SW480 (cell line): ENCODE measurements at regions not wholly inside any gene's neighbourhood (a gene's known extent, or its start where the extent isn't known, plus 50 kb on each side); places are given as distances from the start of the nearest gene placed in this dataset.

ENCODE experiments used
- DNase-seq: peaks from one replicate; pipeline ENCODE4 v3.0.0-alpha.2; 2016; ENCODE audit warnings: low spot score

DNA sequence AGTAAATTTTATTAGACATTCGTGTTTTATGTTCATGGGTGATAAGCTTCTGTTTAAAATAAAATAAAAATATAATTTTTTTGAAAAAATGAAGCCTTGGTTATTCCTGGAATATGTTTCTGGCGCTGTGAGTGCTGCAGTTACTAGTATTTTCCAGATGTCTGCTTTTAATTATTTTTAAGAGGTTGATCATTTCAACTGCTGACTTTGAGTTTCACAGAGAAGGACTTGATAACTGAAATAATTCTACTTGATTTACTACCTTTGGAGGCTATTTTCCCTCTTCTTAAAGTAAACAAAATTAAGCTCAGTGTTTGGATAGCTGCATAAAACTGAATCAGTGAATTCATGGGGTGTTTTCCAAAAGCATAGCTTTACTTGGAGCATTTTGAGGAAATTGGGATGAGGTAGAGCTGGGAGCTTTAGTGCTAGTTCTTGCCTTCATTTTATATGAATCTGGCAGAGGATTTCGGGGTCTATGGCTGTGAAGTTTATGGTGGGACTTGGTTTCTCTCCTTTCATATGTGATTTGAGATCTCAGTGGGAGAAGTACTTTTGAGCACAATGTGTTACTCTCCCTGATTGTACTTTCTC, 666.5 kb downstream of the DCDC2C start:
- no peak for DNase-seq

DNA sequence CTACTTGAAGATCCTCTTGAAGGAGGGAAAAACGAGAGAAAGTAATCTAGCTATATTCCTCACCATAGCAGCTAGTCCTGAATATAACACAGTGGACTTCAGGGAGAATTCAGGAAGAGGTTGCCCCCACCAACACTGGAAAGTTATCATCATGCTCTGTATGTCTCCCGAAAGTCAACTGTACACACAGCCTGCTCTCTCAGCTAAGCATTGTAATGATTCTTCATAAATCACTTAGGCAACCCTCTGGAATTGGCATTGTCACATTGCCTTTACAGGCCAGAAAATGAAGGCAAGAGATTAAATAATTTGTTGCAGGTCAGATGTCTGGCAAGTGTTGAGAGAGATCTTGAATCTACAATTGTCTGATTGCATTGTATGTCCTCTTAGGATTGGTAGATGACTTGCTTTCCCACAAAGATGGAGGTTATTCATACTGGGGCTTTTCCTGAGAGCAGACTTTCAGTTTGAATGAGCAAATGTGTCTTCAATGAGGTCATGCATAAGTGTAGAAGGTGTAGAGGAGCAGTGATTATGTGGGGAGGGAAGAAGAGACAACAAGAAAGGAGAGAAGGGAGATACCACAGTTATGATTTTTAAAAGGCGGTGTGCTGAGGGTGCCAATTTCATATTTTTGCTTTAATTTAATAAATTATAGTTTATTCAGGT, 667.2 kb downstream of the DCDC2C start:
- no peak for DNase-seq

- DNase-seq: no peak
These were observed 677.7 kb downstream of the DCDC2C start for GRCh38 chr2:4381049-4381448.

DNA sequence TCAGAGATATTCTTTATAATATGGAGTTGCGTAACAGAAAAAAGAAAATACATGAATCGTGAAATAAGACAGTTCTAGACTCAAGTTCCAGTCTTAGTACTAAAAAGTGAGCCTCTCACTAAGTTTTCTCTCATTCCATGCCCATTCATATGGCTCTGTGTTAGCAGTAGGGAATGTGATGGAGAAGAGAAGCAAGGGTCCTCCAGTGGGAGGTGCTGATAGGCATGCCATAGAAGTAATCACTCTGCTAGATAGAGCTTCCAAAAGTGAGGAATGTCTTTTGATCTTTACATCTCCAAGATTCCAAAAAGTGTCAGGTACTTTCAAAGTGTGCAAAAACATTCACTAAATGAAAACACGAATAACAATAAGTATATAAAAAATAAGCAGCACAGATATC, 678.4 kb downstream of the DCDC2C start:
- DNase-seq: no peak

DNA sequence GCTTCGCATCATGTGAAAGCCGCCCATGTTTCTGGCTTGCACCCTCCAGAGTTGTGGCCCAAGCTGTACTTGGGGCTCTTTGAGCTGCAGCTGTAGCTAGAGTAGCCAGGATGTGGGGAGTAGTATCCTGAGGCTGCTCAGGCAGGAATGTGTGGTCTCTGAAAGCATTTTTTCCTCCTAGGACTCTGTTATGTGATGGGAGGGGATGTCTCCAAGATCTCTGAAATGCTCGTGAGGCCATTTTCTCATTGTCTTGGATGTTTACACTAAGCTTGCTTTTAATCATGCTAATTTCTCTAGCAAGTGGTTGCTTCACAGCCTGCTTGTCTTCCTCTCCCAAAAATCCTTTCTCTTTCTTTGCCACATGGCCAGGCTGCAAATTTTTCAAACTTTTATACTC, 687.6 kb downstream of the DCDC2C start:
- no peak for DNase-seq

DNA sequence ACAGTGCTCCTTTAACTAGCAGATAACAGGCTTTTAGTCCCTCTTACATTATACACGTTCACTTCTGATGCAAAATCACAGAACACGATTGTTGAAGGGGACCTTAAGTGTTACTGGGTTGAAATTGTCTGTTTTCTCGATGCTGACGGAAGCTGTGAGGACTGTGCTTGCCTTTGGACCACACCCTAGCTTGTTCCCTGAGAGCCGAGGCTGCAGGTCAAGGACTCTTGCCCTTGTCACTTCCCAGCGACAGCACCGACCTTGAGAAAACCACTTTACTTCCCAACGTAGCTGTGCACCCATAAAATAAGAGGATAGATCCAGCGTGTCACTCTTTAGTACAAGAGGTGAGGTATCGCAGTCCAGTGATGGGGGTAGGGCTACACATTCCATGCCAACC, 701.0 kb downstream of the DCDC2C start:
- no peak for DNase-seq

DNA sequence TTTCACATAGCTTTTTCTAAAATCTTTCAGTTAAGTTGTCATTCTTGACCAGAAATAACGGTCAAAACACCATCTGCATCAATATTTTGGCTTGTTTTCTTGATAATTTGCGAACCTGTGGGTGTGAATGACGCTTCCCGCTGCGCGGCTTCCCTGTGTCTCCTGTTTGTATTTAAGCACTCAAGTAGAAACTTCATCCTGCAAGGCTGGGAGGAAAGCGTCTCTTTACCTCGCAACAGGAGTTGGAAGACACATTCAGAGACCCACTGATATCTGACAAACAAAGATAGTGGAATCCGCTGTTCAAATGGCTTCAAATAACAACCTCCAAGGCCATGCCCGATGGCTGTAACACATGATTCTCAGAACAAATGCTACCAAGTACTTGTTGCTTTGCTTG, 704.9 kb downstream of the DCDC2C start:
- no peak for DNase-seq

GRCh38 chr2:4412637-4413187, 709.3 kb downstream of the DCDC2C start:
- no peak for DNase-seq

GRCh38 chr2:4415171-4415570, 711.8 kb downstream of the DCDC2C start:
- no peak for DNase-seq

DNA sequence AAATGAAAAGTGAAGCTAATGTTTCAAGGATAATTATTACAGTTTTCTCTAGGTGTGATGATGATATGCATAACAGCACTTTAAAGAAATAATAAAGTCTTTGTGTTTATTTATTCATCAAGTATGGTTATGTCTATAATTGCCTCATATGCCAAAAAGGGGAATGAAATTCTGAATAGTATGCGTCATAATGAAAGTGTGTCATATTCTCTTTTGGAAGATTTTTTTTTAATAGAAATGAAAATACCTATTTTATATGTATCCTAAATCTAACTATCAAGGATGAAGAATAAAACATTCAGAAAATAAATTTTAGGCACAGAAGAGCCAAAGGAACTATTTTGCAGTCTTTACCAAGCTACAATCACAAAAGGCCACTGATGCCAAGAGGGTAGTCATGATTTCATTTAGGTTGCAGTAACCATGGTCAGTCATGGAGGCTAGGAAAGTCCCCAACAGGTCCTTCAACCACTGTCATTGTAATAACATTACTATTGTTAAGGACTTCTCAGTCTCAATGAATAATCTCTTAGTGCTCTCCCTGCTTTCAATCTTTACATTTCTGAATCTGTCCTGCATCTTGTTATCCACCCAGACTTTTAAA, 712.5 kb downstream of the DCDC2C start:
- DNase-seq: no peak

DNA sequence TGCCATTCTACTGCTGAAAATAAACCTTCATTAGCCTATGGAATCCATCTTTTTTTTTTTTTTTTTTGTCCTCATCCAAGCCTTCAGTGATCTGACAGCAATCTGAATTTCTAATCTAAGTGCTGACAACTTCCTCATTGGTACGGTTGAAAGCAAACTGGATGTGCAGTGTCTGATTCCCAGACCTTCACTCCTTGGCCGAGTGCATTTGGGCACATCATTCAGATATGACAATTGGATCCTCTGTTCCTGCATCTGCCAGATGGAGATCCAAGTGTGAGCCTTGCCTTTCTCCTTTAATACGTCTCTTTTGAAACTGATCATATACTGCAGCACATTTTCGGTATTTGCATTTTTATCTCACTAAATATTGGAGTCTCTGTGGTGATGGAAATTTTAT, 713.1 kb downstream of the DCDC2C start:
- DNase-seq: no peak

- DNase-seq: no peak
These were observed 714.4 kb downstream of the DCDC2C start for GRCh38 chr2:4417771-4418170.

- DNase-seq: peak; percentile 6
These were observed 716.7 kb downstream of the DCDC2C start for GRCh38 chr2:4420032-4420431.

GRCh38 chr2:4424153-4424552, 720.8 kb downstream of the DCDC2C start:
- DNase-seq: no peak

GRCh38 chr2:4427083-4427482, 723.7 kb downstream of the DCDC2C start:
- DNase-seq: no peak

GRCh38 chr2:4445821-4446220, 742.4 kb downstream of the DCDC2C start:
- no peak for DNase-seq

DNA sequence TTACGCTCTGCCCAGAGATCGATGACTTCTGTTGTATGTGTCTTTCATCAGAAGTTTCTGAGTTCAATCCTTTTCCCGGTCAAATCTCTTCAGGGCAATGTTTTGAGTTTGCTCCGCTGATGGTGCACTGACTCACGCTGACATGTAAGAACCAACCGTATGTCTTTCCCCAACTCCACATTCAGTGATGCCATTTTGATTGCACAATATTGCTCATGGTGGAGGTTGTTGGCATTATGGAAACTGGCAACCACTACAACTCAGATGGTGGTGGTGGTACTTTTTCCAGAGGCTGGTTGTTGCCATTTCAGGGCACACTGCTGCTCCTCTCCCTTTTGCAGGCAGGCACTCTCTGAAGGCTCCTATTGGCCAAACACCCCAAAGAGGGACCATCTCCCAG, 751.5 kb downstream of the DCDC2C start:
- no peak for DNase-seq

DNA sequence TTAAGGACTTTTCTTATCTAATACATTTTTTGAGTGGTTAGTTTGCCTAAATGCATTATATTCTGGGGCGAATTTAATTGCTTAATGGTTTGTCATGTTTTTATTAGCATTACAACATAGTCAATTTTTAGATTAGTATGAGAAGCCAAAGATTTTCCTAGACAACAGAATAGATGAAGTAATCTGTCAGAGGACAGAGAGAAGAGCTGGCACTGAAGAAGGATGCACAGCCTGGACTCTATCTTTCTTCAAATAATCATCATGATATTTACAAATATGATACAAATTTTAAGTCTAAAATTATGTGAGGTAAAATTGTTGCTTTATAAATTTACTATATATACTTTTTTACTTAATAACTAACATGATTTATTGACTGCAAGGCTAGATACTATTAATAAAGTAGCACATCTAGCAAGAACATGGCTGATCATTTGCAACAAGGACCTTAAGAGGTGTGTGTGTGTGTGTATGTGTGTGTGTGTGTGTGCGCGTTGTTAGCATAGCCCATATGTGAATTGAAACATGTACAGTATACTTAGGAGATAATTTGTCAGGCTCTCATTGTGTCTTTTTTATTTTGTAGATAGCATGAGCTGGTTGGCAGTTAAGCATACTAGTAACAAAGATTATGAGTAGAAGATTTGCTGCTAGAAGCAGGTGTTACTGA, 752.2 kb downstream of the DCDC2C start:
- DNase-seq: no peak

DNA sequence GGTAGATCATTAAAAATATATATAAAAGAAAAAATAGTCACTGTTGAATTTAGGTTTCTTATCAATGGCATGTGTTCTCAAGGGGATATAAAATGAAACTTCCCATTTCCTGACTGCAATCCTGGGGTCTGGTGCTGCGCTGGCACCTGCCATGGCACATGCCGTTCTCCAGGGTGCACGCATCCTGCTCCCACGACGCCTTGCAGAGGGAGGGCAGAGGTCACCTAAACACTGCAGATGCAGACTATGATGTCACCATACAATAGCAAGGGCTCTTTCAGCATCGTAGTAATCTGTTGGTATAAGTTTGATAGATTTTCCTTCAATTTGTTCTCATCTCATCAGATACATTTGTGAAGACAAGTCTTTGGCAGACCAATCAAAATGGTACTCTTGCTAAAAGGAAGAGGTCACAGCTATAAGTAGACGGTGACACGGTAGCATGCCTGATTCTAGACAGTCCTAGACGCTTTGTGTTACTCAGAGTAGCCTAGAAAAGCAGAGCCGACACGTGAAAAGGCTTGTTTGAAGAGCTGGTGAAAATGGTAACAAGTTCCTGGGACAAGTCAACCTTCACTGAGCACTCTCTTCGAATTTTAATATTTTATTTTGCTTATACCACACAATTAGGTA, 761.4 kb downstream of the DCDC2C start:
- DNase-seq: no peak

GRCh38 chr2:4465671-4466070, 762.3 kb downstream of the DCDC2C start:
- no peak for DNase-seq

DNA sequence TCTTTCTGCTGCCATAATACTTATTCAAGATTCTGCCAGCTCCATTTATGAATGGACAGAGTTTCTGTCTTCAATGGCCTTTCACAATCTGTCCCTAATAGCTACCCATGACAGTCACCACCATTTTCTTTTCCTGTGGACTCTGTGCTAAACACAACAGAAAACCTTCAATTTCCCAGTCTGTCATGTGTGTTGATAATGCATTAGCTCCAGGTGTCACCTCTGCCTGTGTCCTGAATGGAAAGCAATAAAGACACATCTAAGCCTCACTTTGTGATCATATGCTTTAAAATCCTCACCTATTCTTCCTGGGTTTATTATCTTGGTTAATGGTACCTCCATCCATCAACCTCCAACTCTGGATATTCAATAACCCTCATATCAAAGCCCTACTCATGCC, 772.2 kb downstream of the DCDC2C start:
- no peak for DNase-seq

- no peak for DNase-seq
These were observed 779.7 kb downstream of the DCDC2C start for GRCh38 chr2:4483050-4483449.

DNA sequence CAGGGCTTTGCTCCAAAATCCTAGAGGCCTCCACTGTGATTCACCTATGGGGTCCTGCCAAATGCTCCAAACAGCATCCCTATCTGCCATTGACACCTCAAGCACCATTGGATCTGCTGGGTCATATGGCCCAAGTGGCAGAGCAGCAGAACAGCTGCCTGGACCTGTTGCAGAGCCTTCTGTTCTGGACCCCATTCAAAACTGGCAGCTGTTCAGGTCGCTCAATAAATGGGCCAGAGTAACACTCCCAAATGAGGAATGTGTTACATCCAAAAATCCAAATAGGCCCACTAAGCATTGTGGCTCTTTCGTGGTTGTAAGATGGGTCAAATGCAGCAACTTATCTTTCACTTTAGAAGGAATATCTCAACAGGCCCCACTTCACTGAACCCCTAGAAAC, 783.6 kb downstream of the DCDC2C start:
- DNase-seq: no peak
